PC-3 (cell line): ENCODE measurements at regions not wholly inside any gene's neighbourhood (a gene's known extent, or its start where the extent isn't known, plus 50 kb on each side); places are given as distances from the start of the nearest gene placed in this dataset.

Source experiments
- EZH2phosphoT487 ChIP-seq: fragments of 300-600 bp; sonication (generic); IDR thresholded peaks from 2 replicates; pipeline ENCODE4 v1.6.1; 2018; ENCODE audit warnings: mild to moderate bottlenecking, antibody characterized with exemption, low read length, borderline replicate concordance
- TF ChIP-seq, protein P1 (sequence below): fragments of 300-600 bp; sonication (generic); conservative IDR thresholded peaks from 2 replicates; pipeline ENCODE4 v1.5.1; 2017; ENCODE audit warnings: antibody characterized with exemption, low read depth, mild to moderate bottlenecking, low read length

DNA sequence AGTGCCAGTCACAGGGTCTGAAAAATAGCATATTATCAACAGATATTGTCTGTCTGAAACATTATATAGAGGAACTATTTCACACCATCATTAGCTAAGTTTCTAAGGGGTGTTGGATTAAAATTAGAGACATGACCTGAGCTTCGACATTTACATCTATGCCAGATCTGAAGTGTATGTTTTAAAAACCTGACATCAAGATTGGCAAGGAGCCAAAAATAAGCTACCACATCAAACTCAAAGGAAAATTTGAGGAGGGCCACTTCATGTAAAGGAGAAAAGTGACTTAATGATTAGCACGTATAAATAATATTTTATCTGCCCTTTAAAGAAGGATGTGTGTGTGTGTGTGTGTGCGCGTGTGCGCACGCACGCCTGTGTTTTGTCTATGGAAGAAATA is 752.0 kb upstream of the GRM7 start:
- TF ChIP-seq, protein P1, sequence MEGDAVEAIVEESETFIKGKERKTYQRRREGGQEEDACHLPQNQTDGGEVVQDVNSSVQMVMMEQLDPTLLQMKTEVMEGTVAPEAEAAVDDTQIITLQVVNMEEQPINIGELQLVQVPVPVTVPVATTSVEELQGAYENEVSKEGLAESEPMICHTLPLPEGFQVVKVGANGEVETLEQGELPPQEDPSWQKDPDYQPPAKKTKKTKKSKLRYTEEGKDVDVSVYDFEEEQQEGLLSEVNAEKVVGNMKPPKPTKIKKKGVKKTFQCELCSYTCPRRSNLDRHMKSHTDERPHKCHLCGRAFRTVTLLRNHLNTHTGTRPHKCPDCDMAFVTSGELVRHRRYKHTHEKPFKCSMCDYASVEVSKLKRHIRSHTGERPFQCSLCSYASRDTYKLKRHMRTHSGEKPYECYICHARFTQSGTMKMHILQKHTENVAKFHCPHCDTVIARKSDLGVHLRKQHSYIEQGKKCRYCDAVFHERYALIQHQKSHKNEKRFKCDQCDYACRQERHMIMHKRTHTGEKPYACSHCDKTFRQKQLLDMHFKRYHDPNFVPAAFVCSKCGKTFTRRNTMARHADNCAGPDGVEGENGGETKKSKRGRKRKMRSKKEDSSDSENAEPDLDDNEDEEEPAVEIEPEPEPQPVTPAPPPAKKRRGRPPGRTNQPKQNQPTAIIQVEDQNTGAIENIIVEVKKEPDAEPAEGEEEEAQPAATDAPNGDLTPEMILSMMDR = no peak
- TF ChIP-seq EZH2phosphoT487 = no peak
